HG02870 (cell line): ENCODE measurements at regions not wholly inside any gene's neighbourhood (a gene's known extent, or its start where the extent isn't known, plus 50 kb on each side); places are given as distances from the start of the nearest gene placed in this dataset.
"Not testable (repeated sequence)": the region's sequence is repeated elsewhere in the genome, so short reads cannot be mapped to it uniquely, and the experiment has no call there.

ENCODE experiments used
- ATAC-seq: cut with Tn5 transposase; IDR thresholded peaks from one replicate; pipeline ENCODE4 v1.9.1; 2021; ENCODE audit warnings: mild to moderate bottlenecking, moderate library complexity; ENCODE audit not compliant: unreplicated experiment

DNA sequence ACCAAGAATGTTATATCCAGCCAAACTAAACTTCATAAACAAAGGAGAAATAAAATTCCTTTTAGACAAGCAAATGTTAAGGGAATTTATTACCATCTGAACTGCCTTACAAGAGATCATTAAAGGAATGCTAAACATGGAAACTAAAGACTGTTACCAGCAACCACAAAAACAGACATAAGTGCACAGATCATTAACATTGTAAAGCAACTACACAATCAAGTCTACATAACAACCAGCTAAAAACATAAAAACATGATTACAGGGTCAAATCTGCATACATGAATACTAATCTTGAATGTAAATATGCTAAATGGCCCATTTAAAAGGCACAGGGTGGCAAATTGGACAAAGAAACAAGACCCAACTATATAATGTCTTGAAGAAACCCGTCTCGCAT is 211.0 kb upstream of the PBX1 start:
- no peak for ATAC-seq

DNA sequence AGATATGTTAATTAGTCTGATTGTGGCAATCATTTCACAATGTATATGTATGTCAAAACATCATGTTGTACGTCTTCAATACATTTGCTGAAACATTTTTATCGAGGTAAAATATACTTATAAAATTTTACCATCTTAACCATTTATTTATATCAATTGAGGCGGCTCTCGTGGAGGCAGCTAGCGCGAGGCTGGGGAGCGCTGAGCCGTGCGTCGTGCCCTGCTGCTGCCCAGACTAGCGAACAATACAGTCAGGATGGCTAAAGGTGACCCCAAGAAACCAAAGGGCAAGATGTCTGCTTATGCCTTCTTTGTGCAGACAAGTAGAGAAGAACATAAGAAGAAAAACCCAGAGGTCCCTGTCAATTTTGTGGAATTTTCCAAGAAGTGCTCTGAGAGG is 202.5 kb upstream of the PBX1 start:
- no peak for ATAC-seq

DNA sequence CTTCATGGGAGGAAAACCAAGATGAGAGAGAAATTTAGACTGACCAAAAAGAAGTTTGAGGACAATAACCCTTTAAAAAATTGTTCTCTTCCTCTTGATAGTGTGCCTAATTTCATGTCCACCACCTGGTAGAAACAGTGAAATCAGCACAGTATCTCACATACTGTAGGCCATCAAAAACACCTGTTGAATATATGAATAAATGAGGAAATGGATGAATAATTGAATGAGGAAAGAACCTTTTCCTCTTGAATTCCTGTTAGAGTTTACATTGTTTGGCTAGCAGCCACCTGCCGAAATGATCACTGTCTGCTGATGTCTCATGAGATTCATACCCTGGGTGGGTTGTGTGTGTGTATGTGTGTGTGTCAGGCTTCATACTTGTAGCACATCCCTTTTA is 198.7 kb upstream of the PBX1 start:
- no peak for ATAC-seq

- ATAC-seq = no peak
Measured at GRCh38 chr1:164361927-164362326, 197.1 kb upstream of the PBX1 start.

DNA sequence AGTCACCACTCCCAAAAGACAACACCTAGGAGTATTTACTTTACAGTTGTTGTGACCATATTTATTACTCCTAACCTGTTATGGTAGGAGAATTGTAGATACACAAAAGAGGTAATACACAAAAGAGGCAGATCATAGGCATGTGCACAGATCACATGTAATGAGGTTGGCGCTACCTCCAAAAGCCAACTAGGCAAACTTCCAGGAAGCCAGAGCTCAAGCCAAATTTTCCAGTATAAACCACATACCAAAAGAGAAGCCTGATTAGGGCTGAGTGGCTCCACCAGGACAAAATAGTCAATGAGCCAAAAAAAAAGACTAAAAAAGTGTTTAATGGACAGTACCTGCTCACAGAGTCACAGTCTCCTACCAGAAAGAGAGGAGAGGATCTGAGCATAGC is 195.0 kb upstream of the PBX1 start:
- ATAC-seq = no peak

DNA sequence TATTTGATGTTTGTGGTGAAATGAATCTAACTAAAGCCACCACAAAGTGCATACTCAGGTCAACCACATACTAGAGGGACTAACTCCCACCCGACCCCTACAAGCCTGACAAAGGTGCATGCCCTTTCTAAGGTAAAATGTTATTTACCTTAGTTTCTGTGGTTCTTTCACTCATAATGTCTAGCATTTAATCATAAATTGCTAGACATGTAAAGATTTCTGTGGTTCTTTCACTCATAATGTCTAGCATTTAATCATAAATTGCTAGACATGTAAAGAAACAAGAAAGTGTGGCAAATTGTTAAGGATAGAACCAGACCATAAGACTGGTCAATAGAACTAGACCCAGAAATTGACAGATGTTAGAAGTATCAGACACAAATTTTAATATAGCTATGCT is 193.0 kb upstream of the PBX1 start:
- ATAC-seq = no peak

GRCh38 chr1:164369698-164370365 is 189.2 kb upstream of the PBX1 start:
- no peak for ATAC-seq

- ATAC-seq = no peak
Measured at GRCh38 chr1:164380893-164381292, 178.1 kb upstream of the PBX1 start.

DNA sequence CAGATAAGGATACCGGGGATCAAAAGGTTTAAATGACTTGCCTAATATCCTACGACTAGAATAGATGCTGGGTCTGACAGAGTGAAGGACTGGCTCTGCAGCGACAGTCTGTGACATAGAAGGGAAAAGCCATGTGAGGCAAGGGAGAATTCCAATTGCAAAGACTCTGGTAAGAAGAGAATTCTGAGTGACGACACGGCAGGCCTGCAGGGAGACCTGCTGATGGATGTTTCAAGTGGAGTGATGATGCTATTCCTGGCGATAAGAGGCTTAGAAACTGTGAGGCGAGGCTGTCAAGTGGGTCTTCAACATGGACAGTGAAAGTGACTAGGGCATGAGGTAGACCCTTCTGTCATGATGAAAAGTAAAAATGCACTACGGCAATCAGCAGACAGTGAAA is 176.6 kb upstream of the PBX1 start:
- ATAC-seq = no peak

GRCh38 chr1:164384262-164384661 is 174.7 kb upstream of the PBX1 start:
- no peak for ATAC-seq

- no peak for ATAC-seq
Measured at GRCh38 chr1:164417016-164417704, 141.8 kb upstream of the PBX1 start.

DNA sequence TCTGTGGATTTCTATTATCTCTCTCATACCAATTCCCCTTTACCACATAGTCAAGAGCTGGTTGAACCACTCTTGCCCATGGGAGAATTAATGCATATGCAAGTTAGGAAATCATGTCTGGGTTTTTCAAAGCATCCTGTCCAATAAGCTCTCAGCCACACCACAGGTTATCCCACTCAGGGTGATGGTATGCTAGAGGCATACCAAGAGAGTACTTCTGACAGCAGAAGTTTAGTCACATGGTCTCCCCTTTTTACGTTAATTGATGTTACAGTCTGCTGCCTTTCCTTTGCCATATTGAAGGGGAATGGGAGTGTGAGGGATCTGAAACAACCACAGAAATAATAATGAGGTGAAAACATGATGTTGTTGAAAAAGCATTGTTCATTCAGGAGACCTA is 135.8 kb upstream of the PBX1 start:
- ATAC-seq = no peak

DNA sequence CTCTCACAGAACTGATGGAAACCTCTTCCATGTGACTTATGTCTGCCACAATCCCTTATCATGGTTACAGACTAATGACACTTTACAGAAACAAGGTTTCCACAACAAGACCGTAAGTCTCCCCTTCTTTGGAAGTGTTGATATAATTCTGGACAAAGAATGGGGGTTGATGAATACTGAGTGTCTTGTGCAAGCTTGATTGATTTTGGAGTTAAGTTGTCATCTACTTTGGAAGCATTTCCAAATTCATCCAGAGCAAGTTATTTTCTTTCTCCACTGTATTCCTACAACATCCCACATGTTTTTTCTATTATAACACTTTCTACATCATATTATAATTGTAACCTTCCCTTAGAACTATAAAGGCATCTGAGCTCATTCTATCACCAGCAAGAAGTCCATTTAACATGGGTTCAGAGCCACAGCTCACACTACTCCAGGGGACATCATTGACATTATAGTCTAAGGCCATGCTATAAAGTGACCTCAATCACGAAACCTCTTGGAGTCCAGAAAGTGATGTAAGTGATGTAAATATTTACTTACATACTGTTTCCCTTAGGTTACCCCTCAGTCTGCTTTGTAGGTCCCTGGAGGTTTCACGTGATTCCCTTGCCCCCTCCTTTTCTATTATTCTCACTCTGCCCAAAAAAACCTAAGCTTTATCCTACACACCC is 125.7 kb upstream of the PBX1 start:
- ATAC-seq = no peak

DNA sequence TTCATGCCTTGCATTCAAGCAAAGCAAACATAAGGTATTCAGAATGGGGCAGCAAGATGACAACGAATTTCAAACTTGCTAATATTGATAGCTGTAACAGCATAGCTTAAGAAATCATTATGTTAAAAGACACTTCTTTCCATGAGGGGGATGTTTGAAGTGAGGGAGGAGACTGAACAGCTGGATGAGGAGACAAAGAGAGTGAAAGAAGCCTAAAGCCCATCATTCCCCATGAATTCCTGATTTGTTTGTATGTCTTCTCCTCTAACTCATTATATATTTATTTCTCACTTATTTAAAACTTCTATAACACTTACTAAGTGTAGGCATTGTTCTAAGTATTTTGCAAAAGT is 125.2 kb upstream of the PBX1 start:
- ATAC-seq = no peak

GRCh38 chr1:164440232-164440631 is 118.8 kb upstream of the PBX1 start:
- ATAC-seq = no peak

DNA sequence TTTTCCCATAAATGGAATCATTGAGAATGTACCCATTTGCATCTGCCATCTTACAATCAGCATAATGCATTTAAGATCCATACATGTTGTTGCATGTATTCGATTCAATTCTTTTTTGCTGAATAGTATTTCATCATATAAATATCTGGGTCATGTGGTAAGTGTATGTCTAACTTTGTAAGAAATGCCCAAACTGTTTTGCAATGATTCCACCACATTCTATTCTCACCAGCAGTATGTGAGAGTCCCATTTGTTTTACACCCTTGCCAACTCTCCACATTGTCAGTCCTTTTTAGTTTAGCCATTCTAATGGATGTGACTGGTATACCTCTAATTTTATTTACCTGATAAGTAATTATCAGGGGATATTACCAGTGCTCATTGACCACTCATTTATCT is 115.8 kb upstream of the PBX1 start:
- no peak for ATAC-seq

- ATAC-seq = no peak
Measured at GRCh38 chr1:164443836-164444235, 115.1 kb upstream of the PBX1 start.

- no peak for ATAC-seq
Measured at GRCh38 chr1:164446020-164446419, 113.0 kb upstream of the PBX1 start.

DNA sequence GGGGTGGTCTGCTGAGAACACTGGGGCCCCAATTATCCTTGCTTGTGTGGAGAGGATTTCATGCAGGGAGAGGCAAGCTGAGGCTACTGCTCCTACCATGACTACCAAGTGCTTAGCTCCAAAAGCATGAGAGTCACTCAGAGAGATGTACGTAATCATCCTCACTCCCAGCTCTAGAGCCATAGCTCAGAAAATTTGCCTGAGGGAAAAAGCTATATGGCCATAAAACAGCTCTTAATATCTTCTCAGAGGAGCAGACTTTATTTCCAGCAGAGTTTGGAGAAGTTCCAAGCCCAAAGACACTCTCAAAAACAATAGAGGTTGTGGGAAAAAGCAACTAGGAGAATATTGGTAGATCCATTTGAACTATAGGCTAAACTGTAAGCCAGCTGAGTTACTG is 106.4 kb upstream of the PBX1 start:
- no peak for ATAC-seq

DNA sequence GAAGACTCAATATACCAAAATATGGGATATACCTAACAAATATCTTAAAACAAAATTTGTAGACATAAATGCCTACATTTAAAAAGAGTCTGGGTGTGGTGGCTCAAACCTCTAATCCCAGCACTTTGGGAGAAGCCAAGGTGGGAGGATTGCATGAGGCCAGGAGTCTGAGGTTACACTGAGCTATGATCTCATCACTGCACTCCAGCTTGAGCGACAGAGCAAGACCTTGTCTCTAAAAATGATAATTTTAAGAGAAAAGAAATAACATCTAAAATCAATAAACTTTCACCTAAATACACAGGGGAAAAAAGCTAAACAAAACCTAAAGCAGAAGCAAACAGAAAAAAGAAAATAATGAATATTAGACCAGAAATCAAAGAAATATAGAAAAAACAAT is 102.7 kb upstream of the PBX1 start:
- ATAC-seq = no peak

DNA sequence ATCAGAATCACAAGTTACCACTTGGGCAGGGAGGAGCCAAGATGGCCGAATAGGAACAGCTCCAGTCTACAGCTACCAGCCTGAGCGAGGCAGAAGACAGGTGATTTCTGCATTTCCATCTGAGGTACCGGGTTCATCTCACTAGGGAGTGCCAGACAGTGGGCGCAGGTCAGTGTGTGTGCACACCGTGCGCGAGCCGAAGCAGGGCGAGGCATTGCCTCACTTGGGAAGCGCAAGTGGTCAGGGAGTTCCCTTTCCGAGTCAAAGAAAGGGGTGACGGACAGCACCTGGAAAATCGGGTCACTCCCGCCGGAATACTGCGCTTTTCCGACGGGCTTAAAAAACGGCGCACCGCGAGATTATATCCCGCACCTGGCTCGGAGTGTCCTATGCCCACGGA is 99.8 kb upstream of the PBX1 start:
- ATAC-seq = not testable (repeated sequence)

GRCh38 chr1:164466001-164466421 is 93.0 kb upstream of the PBX1 start:
- ATAC-seq = no peak
